ENCODE measurements at regions not wholly inside any gene's neighbourhood (a gene's known extent, or its start where the extent isn't known, plus 50 kb on each side); places are given as distances from the start of the nearest gene placed in this dataset.
"Not testable (repeated sequence)": the region's sequence is repeated elsewhere in the genome, so short reads cannot be mapped to it uniquely, and the experiment has no call there.

- ATAC-seq (no peak), DNase-seq (no peak)
- H3K4me3 Mint-ChIP-seq = no peak overlapping the region
- CTCF ChIA-PET = interaction anchor here (0.7 kb wide), 1 partner anchor 13 kb away, joined by 3 read pairs; no protein-coding TSS in a partner anchor
- peaks cover 9% of the 10 kb centered on the region for H3K4me1 Mint-ChIP-seq
- no peak overlapping the region for H3K27ac Mint-ChIP-seq
- peaks cover 27% of the 10 kb centered on the region for H3K27me3 Mint-ChIP-seq
- H3K9me3 Mint-ChIP-seq (ENCODE audit: low read depth) = no peaks in the 10 kb centered on the region
- H3K36me3 Mint-ChIP-seq = no peaks in the 10 kb centered on the region
These were observed 407.5 kb downstream of the MED13L start for GRCh38 chr12:115870021-115870420.

GRCh38 chr12:115869604-115870003, 407.9 kb downstream of the MED13L start:
- CTCF ChIA-PET = interaction anchor here (0.7 kb wide), 1 partner anchor 12 kb away, joined by 3 read pairs; no protein-coding TSS in a partner anchor
- H3K27me3 Mint-ChIP-seq = peaks cover 25% of the 10 kb centered on the region
- no peak overlapping the region for H3K27ac Mint-ChIP-seq
- H3K4me3 Mint-ChIP-seq = no peak overlapping the region
- DNase-seq = no peak
- no peak for ATAC-seq
- no peaks in the 10 kb centered on the region for H3K9me3 Mint-ChIP-seq (ENCODE audit: low read depth)
- H3K4me1 Mint-ChIP-seq = peaks cover 7% of the 10 kb centered on the region
- no peaks in the 10 kb centered on the region for H3K36me3 Mint-ChIP-seq

GRCh38 chr12:115868624-115869023, 408.9 kb downstream of the MED13L start:
- H3K4me1 Mint-ChIP-seq = peaks cover 2% of the 10 kb centered on the region
- CTCF ChIA-PET = no interaction called here
- no peaks in the 10 kb centered on the region for H3K9me3 Mint-ChIP-seq (ENCODE audit: low read depth)
- H3K4me3 Mint-ChIP-seq = no peak overlapping the region
- no peaks in the 10 kb centered on the region for H3K36me3 Mint-ChIP-seq
- ATAC-seq (no peak), DNase-seq (no peak)
- H3K27ac Mint-ChIP-seq = no peak overlapping the region
- H3K27me3 Mint-ChIP-seq = peaks cover 17% of the 10 kb centered on the region

- H3K9me3 Mint-ChIP-seq (ENCODE audit: low read depth) = no peaks in the 10 kb centered on the region
These were observed 409.6 kb downstream of the MED13L start for GRCh38 chr12:115867854-115868253.

GRCh38 chr12:115866909-115867525, 410.5 kb downstream of the MED13L start:
- Mint-ChIP-seq H3K4me3 (no peak overlapping the region), H3K27me3 (peaks cover 6% of the 10 kb centered on the region), H3K36me3 (no peaks in the 10 kb centered on the region), H3K9me3 (ENCODE audit: low read depth) (no peaks in the 10 kb centered on the region), H3K27ac (no peak overlapping the region), H3K4me1 (no peaks in the 10 kb centered on the region)
- ATAC-seq = no peak
- CTCF ChIA-PET = interaction anchor here (0.8 to 0.9 kb wide), 2 partner anchors 28 to 51 kb away, joined by 3 to 5 read pairs; no protein-coding TSS in a partner anchor
- DNase-seq = no peak

More at GRCh38 chr12:115867854-115868253, 409.6 kb downstream of the MED13L start:
- Mint-ChIP-seq H3K4me1 (no peaks in the 10 kb centered on the region), H3K4me3 (no peak overlapping the region), H3K27me3 (peaks cover 10% of the 10 kb centered on the region), H3K36me3 (no peaks in the 10 kb centered on the region), H3K27ac (no peak overlapping the region)
- ATAC-seq = no peak
- CTCF ChIA-PET = no interaction called here
- no peak for DNase-seq

- CTCF ChIA-PET = interaction anchor here (0.9 kb wide), 1 partner anchor 27 kb away, joined by 3 read pairs; no protein-coding TSS in a partner anchor
- H3K9me3 Mint-ChIP-seq (ENCODE audit: low read depth); H3K4me3 Mint-ChIP-seq; ATAC-seq; H3K27ac Mint-ChIP-seq; DNase-seq; H3K4me1 Mint-ChIP-seq; H3K27me3 Mint-ChIP-seq; H3K36me3 Mint-ChIP-seq: not testable (repeated sequence)
These were observed 411.2 kb downstream of the MED13L start for GRCh38 chr12:115866281-115866680.

- CTCF ChIA-PET = no interaction called here
- no peak overlapping the region for H3K27ac Mint-ChIP-seq
- H3K27me3 Mint-ChIP-seq = peaks cover 8% of the 10 kb centered on the region
- no peaks in the 10 kb centered on the region for H3K36me3 Mint-ChIP-seq
- H3K9me3 Mint-ChIP-seq (ENCODE audit: low read depth) = no peaks in the 10 kb centered on the region
- H3K4me1 Mint-ChIP-seq = no peaks in the 10 kb centered on the region
- no peak for ATAC-seq
- no peak overlapping the region for H3K4me3 Mint-ChIP-seq
- DNase-seq = no peak
These were observed 413.1 kb downstream of the MED13L start for GRCh38 chr12:115864396-115864795.

GRCh38 chr12:115860619-115861018, 416.9 kb downstream of the MED13L start:
- peaks cover 8% of the 10 kb centered on the region for H3K27me3 Mint-ChIP-seq
- H3K4me1 Mint-ChIP-seq = no peaks in the 10 kb centered on the region
- no peaks in the 10 kb centered on the region for H3K36me3 Mint-ChIP-seq
- CTCF ChIA-PET = no interaction called here
- H3K4me3 Mint-ChIP-seq = no peak overlapping the region
- DNase-seq (no peak), ATAC-seq (no peak)
- H3K27ac Mint-ChIP-seq = no peak overlapping the region
- H3K9me3 Mint-ChIP-seq (ENCODE audit: low read depth) = no peaks in the 10 kb centered on the region

- CTCF ChIA-PET = no interaction called here
- no peaks in the 10 kb centered on the region for H3K9me3 Mint-ChIP-seq (ENCODE audit: low read depth)
- H3K27ac Mint-ChIP-seq = no peak overlapping the region
- H3K36me3 Mint-ChIP-seq = no peaks in the 10 kb centered on the region
- ATAC-seq (no peak), DNase-seq (no peak)
- H3K4me3 Mint-ChIP-seq = no peak overlapping the region
- H3K4me1 Mint-ChIP-seq = no peaks in the 10 kb centered on the region
- H3K27me3 Mint-ChIP-seq = peaks cover 8% of the 10 kb centered on the region
These were observed 418.3 kb downstream of the MED13L start for GRCh38 chr12:115859231-115859630.

- ATAC-seq (no peak), DNase-seq (no peak)
- H3K4me3 Mint-ChIP-seq = no peak overlapping the region
- H3K4me1 Mint-ChIP-seq = no peaks in the 10 kb centered on the region
- H3K27ac Mint-ChIP-seq = no peak overlapping the region
- CTCF ChIA-PET = interaction anchor here (0.8 kb wide), 1 partner anchor 12 kb away, joined by 3 read pairs; no protein-coding TSS in a partner anchor
- peaks cover 8% of the 10 kb centered on the region for H3K27me3 Mint-ChIP-seq
- H3K9me3 Mint-ChIP-seq (ENCODE audit: low read depth) = no peaks in the 10 kb centered on the region
- H3K36me3 Mint-ChIP-seq = no peaks in the 10 kb centered on the region
These were observed 419.6 kb downstream of the MED13L start for GRCh38 chr12:115857923-115858322.

- DNase-seq (no peak), ATAC-seq (no peak)
- no peaks in the 10 kb centered on the region for H3K36me3 Mint-ChIP-seq
- no peaks in the 10 kb centered on the region for H3K4me1 Mint-ChIP-seq
- CTCF ChIA-PET = interaction anchor here (0.8 kb wide), 1 partner anchor 12 kb away, joined by 3 read pairs; no protein-coding TSS in a partner anchor
- no peaks in the 10 kb centered on the region for H3K9me3 Mint-ChIP-seq (ENCODE audit: low read depth)
- H3K27ac Mint-ChIP-seq = no peak overlapping the region
- H3K27me3 Mint-ChIP-seq = peaks cover 8% of the 10 kb centered on the region
- no peak overlapping the region for H3K4me3 Mint-ChIP-seq
These were observed 420.2 kb downstream of the MED13L start for GRCh38 chr12:115857160-115857920.

GRCh38 chr12:115852054-115852453, 425.4 kb downstream of the MED13L start:
- CTCF ChIA-PET = no interaction called here

GRCh38 chr12:115850957-115851356, 426.5 kb downstream of the MED13L start:
- ATAC-seq = no peak
- CTCF ChIA-PET = no interaction called here
- H3K27me3 Mint-ChIP-seq = no peaks in the 10 kb centered on the region
- DNase-seq = no peak
- H3K4me1 Mint-ChIP-seq = no peaks in the 10 kb centered on the region
- H3K36me3 Mint-ChIP-seq = no peaks in the 10 kb centered on the region
- no peaks in the 10 kb centered on the region for H3K9me3 Mint-ChIP-seq (ENCODE audit: low read depth)
- H3K27ac Mint-ChIP-seq = no peak overlapping the region
- no peak overlapping the region for H3K4me3 Mint-ChIP-seq

More at GRCh38 chr12:115852054-115852453, 425.4 kb downstream of the MED13L start:
- H3K27me3 Mint-ChIP-seq = no peaks in the 10 kb centered on the region
- no peak for ATAC-seq
- no peaks in the 10 kb centered on the region for H3K4me1 Mint-ChIP-seq
- DNase-seq = no peak
- H3K4me3 Mint-ChIP-seq = no peak overlapping the region
- H3K36me3 Mint-ChIP-seq = no peaks in the 10 kb centered on the region
- no peak overlapping the region for H3K27ac Mint-ChIP-seq
- H3K9me3 Mint-ChIP-seq (ENCODE audit: low read depth) = no peaks in the 10 kb centered on the region

All from activated CD8-positive, alpha-beta memory T cell treated with anti-CD3 and anti-CD28 coated beads, Interleukin-2, amount 10 ng/mL, durations not matched to agents 7 days and 5 days (primary cell).